Upper lobe of right lung (tissue), 1 donor: ENCODE measurements at regions not wholly inside any gene's neighbourhood (a gene's known extent, or its start where the extent isn't known, plus 50 kb on each side); places are given as distances from the start of the nearest gene placed in this dataset.

Experiments
- ATAC-seq: fragments of 200-7000 bp; cut with Tn5 transposase; one replicate; pipeline ENCODE4 v1.9.1; 2020; ENCODE audit warnings: mild to moderate bottlenecking, moderate library complexity
- DNase-seq: peaks from one replicate; pipeline ENCODE4 v3.0.0-alpha.2; 2020
- H3K27ac ChIP-seq: fragments of 200-600 bp; one replicate; pipeline ENCODE4 v1.8.0; 2022
- H3K27me3 ChIP-seq: fragments of 200-600 bp; one replicate; pipeline ENCODE4 v1.8.0; 2022; ENCODE audit warnings: mild to moderate bottlenecking
- H3K36me3 ChIP-seq: fragments of 200-600 bp; one replicate; pipeline ENCODE4 v1.8.0; 2022
- H3K4me1 ChIP-seq: fragments of 200-600 bp; one replicate; pipeline ENCODE4 v1.8.0; 2022
- H3K4me3 ChIP-seq: fragments of 200-600 bp; one replicate; pipeline ENCODE4 v1.8.0; 2022; ENCODE audit warnings: mild to moderate bottlenecking
- H3K9me3 ChIP-seq: fragments of 200-600 bp; one replicate; pipeline ENCODE4 v1.8.0; 2022
- CTCF ChIP-seq: fragments of 200-600 bp; IDR thresholded peaks from one replicate; pipeline ENCODE4 v1.8.0; 2022; ENCODE audit warnings: antibody characterized with exemption
- intact Hi-C: fragments of 100-400 bp; cut with DNase I; formaldehyde crosslinking; loops from one replicate; pipeline ENCODE4 v1.11.0; 2022
- donor health status: DM: no; HTN: yes; CAD: no; lungs with severe emphysema.

- intact Hi-C loops, result no loop called here
- H3K4me3 ChIP-seq, result no peak overlapping the region
- H3K9me3 ChIP-seq, result no peaks in the 10 kb centered on the region
- no peak overlapping the region for H3K27ac ChIP-seq
- no peak for TF ChIP-seq CTCF
- DNase-seq, result no peak
- no peaks in the 10 kb centered on the region for H3K36me3 ChIP-seq
- no peaks in the 10 kb centered on the region for H3K27me3 ChIP-seq
- H3K4me1 ChIP-seq, result no peaks in the 10 kb centered on the region
- no peak for ATAC-seq
Observed at GRCh38 chrX:128897621-128898020, 625.7 kb downstream of the SMARCA1 start.

GRCh38 chrX:128891554-128891953 lies 631.7 kb downstream of the SMARCA1 start:
- DNase-seq (no peak), ATAC-seq (no peak)
- Histone ChIP-seq H3K36me3 (no peaks in the 10 kb centered on the region), H3K27ac (no peak overlapping the region), H3K4me1 (no peaks in the 10 kb centered on the region), H3K4me3 (no peak overlapping the region), H3K27me3 (no peaks in the 10 kb centered on the region), H3K9me3 (no peaks in the 10 kb centered on the region)
- intact Hi-C loops, result no loop called here
- TF ChIP-seq CTCF, result no peak

DNA sequence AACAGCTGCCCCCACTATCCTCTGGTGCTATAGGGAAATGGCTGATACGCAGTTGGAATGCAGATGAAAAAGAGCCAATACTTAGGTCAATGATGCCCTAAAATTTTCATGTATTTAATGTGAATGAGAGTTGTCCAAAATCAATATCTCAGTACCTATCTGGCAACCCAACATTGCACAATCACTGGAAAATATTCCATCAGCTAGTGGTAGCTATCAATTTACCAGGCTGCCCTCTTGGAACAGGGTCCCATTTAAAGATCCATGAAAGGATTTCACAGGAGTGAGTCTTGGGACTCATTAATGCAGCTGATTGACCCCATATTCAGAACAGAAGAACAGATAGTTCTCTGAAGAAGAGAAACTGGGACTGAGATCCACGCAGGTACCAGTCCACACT lies 638.9 kb downstream of the SMARCA1 start:
- intact Hi-C loops, result no loop called here
- Histone ChIP-seq H3K4me1 (no peaks in the 10 kb centered on the region), H3K9me3 (no peaks in the 10 kb centered on the region), H3K27ac (no peak overlapping the region), H3K27me3 (no peaks in the 10 kb centered on the region), H3K4me3 (no peak overlapping the region), H3K36me3 (no peaks in the 10 kb centered on the region)
- DNase-seq (no peak), ATAC-seq (no peak)
- TF ChIP-seq CTCF, result no peak

- Histone ChIP-seq H3K36me3 (no peaks in the 10 kb centered on the region), H3K27ac (no peak overlapping the region), H3K9me3 (no peaks in the 10 kb centered on the region), H3K27me3 (no peaks in the 10 kb centered on the region), H3K4me1 (no peaks in the 10 kb centered on the region), H3K4me3 (no peak overlapping the region)
- TF ChIP-seq CTCF, result no peak
- intact Hi-C loops, result no loop called here
- ATAC-seq (no peak), DNase-seq (no peak)
Observed at GRCh38 chrX:128883650-128884049, 639.6 kb downstream of the SMARCA1 start.

DNA sequence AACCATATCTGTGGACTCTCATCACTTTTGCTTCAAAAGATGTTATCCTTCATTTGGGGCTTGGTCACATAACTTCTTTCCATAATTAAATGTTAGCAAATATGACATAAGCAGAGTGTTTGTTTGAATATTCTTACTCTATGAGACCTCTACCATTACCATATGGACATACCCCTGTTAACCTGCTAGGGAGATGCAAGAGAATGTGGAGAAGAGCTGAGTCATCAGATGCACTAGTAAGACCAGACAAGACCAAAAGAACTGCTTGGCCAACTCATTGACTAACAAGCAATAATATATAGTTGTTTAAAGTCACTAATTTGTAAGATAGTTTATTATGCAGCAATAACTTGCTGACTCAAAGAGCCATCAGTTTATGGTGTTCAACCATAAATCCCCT lies 652.9 kb downstream of the SMARCA1 start:
- ATAC-seq (no peak), DNase-seq (no peak)
- no peaks in the 10 kb centered on the region for H3K4me1 ChIP-seq
- intact Hi-C loops, result no loop called here
- TF ChIP-seq CTCF, result no peak
- no peaks in the 10 kb centered on the region for H3K27me3 ChIP-seq
- H3K27ac ChIP-seq, result no peak overlapping the region
- H3K4me3 ChIP-seq, result no peak overlapping the region
- H3K9me3 ChIP-seq, result no peaks in the 10 kb centered on the region
- no peaks in the 10 kb centered on the region for H3K36me3 ChIP-seq

- Histone ChIP-seq H3K4me1 (no peaks in the 10 kb centered on the region), H3K36me3 (no peaks in the 10 kb centered on the region), H3K9me3 (no peaks in the 10 kb centered on the region), H3K27me3 (no peaks in the 10 kb centered on the region), H3K27ac (no peak overlapping the region), H3K4me3 (no peak overlapping the region)
- ATAC-seq (no peak), DNase-seq (no peak)
- TF ChIP-seq CTCF, result no peak
- intact Hi-C loops, result no loop called here
Observed at GRCh38 chrX:128862557-128862956, 660.7 kb downstream of the SMARCA1 start.
